Anterior cingulate cortex (tissue), 58 donors: ENCODE measurements at regions not wholly inside any gene's neighbourhood (a gene's known extent, or its start where the extent isn't known, plus 50 kb on each side); places are given as distances from the start of the nearest gene placed in this dataset.
A peak's percentile ranks its signal among the peaks of the same experiment; 100 is the strongest.

ENCODE experiments used
- DNase-seq, 58 donors: peaks; one replicate each; lab custom pipeline; 2025; lab: John Stamatoyannopoulos, UW

GRCh38 chr18:22541232-22541631, 123.5 kb upstream of the CTAGE1 start:
- DNase-seq: no peak

DNA sequence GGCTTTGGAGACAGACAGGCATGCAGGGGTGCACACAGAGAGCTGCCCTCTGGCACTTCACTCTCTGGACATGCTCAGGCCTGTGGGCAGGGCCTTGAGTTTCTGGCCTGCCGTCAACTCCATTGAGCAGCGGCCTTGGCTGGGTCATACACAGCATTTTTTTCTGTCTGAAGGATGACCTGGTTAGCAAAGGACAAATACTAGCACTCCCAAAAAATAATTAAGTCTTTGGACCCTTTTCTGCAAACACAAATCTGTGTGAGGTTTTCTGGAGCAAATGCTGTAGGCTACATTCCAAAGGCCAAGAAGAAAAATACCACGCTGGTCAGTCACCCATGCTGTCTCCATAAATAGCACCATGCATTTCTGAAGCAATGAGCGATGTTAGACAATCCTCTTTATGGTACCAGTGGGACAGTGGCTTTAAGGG, 124.7 kb upstream of the CTAGE1 start:
- DNase-seq: peak in 2 of 58 donors; percentile 5 to 19

DNA sequence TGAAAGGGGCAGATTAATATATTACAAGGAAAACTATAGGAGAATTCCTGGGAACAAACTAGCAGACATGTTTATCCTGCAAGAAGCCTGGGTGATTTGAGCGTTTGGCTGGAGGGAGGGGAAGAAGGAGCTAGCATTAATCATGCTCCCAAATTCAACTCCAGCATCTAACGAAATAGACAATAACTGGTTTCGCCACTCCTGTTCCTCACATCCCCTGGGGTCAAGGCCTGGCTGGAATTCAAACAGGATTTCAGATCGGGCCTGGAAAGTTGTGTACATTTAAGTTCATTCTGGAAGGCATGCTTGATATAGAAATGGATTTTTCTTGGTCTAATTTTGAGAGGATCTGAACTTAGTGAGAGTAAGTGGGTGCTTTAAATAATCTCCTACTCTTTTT, 126.1 kb upstream of the CTAGE1 start:
- no peak for DNase-seq

DNA sequence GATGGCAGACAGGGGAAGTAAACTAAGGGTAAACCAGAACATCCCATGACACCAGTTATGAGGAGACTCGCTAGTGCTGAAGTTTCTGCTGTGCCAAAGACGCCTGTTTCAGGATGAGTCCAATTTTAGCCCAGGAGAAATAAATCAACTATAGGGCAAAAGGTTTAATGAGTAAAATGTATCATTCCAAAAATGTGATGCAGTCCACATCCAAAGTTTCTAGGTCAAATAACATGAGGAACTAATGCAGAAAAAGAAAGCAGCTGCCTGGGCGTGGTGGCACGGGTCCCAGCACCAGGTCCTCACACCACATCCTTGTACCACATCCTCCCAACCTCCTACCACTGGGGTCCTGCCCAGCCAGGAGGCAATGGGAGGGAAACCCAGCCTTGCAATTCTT, 126.9 kb upstream of the CTAGE1 start:
- no peak for DNase-seq

- no peak for DNase-seq
These were observed 127.5 kb upstream of the CTAGE1 start for GRCh38 chr18:22545066-22545760.

DNA sequence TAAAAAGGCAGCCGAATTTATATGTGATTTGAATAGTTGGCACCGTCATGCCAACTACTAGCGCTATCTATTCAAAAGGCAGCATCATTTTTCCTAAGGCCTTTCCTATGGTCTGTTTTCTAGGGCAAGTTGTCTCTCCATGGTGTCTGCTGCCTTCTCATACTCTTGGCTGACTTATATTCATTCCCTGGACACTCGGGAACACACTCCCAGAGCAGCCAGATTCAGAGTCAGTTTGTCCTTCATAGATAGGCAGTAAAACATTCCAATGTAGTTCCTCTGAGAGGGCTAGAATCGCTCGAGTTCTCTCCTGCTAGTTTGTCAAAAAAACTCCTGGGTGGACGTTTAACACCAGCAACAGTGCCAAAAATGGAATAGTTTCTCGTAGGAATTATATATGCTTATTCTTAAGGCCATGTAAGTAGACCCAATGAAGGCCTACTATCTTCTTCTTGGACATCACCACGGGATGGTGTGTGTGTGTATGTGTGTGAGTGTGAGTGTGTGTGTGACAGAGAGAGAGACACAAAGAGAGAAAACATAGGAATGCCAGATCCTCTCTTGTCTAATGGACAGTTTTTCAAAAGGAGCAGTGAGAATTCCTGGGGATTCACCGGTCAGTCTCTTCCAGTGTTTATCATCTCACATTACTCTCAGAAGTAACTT, 129.3 kb upstream of the CTAGE1 start:
- no peak for DNase-seq

DNA sequence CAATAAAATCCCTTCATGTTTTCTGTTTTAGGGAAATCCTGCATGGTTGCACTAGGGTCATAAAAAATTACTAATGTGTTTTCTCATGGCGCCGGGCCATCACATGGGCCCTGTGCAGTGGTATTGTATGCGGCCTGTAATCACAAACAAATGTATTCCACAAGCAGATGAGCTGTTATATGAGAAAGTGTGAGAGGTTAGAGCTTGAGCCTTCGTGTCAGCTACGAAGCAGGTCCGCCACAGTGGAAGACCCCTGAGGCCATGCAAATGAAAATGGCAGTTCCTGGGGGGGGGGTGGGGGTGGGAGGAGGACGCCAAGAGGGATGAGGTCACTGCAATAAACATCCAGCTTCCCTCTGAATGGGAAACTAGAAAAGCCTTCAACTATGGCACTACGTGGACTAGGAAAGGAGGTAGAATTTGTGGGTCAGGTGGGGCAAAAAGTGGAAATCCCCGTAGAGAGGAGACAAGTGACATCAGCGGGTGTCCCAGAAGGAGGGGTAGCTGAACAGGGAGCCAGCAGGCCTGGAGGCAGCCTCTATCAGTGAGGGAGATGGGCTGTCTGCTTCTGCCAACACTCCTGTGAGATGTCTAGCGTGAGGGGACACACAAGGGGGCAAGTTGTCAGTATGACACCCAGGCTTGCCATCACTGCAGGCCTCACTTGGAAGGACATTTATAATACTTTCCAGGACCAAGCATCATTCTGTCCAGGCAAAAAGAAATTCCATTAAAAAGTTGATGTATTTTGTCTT, 130.3 kb upstream of the CTAGE1 start:
- no peak for DNase-seq

DNA sequence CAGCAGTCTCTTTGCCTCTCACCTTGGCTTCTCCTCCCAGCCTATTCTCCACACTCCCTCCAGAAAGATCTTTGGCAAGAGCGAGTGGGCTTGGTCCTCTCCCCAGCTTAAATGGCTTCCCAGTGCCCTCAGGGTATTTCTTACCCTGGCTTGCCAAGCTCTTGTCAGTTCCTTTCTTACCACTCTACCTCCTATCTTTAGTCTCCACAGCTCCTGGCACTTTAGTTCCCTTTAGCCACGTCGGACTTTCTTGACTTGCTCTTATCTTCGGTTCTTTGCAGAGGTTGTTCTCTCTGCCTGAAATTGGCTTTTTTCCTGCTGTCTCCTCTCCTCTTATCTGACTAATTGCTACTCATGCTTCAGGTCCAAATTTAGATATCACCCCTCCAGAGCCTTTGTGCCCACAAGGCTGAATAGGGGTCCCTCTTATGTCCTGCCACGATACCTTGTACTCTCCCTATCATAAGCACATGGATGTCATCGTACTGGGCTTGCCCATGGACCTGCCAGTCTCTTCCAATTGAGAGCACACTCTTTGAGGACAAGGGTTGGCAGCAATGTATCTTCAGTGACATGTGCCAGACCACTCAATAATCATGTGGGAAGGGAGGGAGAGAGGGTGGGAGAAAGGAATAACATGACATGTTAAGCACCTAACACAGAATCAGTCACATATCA, 131.7 kb upstream of the CTAGE1 start:
- DNase-seq: no peak

GRCh38 chr18:22550366-22550765, 132.7 kb upstream of the CTAGE1 start:
- DNase-seq: no peak

DNA sequence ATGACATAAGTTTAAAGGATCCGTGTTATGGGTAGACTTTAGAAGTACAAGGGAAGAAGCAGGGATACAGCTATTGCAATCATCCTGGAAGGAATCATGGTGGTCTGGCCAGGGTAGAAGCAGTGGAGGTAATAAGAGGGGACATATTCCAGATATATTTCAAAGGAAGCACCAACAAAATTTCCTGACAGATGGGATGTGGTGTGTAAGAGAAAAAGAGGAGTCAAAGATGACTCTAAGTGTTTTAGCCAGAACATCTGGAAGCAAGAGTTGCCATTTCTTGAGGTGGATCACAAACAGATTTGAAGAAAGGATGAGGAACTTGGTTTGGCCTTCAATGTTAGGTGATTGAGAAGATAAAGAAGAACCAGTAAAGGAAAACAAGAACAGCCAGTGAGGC, 133.1 kb upstream of the CTAGE1 start:
- no peak for DNase-seq

DNA sequence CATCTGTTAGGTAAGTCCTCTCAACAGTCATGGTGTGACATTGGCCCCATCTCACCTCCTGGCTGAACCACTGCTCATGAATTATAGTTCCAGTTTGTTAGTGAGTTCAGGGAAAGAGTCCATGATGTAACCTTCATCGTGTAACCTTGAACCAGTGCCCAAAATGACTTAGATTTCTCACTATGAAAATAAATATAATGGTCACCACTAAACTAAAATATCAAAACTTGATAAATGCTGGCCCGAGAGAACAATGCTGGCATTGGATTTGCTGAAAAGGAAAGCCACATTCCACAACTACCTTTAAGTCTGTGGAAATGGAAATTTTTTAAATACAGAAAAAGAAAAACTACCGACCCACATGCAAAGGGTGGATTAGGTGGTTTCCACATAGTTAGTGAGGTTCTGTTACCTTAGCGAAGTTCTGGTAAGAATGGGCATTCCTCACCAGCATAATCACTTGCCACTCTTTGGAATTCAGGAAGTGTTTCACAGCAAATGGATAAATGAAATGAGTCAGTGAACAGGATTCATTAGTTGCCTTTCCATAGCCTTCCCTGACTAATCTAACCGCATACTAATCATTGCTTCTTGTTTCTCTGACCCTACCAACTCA, 133.9 kb upstream of the CTAGE1 start:
- no peak for DNase-seq

GRCh38 chr18:22552254-22552653, 134.5 kb upstream of the CTAGE1 start:
- no peak for DNase-seq

DNA sequence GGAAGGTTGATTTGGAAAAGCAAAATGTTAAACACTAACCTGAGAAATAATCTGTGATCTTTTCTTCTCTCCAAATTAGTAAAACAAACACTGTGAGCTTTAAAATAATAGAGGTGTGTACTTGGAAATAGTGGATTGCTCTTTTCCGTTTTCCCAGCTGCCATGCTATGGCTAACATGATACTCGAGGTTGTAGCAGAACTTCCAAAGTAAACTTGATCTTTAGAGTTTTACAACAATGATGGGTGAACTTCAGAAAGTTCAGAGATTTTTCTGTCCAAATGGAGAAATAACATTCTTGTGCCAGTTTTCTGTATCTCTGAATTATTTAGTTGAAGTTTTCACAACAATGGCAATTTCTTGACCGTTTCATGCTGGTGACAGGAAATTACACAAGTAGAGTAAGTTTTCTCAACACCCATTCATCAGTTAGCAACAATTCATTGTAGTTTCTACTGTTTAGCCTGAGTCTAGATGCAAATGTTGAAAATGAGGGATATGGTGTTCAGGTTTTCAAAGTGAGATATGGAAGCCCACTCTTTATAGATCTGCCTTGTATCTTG, 135.3 kb upstream of the CTAGE1 start:
- DNase-seq: no peak

- DNase-seq: peak in 5 of 58 donors; percentile 6 to 15 (median 6)
These were observed 138.8 kb upstream of the CTAGE1 start for GRCh38 chr18:22556222-22557167.

DNA sequence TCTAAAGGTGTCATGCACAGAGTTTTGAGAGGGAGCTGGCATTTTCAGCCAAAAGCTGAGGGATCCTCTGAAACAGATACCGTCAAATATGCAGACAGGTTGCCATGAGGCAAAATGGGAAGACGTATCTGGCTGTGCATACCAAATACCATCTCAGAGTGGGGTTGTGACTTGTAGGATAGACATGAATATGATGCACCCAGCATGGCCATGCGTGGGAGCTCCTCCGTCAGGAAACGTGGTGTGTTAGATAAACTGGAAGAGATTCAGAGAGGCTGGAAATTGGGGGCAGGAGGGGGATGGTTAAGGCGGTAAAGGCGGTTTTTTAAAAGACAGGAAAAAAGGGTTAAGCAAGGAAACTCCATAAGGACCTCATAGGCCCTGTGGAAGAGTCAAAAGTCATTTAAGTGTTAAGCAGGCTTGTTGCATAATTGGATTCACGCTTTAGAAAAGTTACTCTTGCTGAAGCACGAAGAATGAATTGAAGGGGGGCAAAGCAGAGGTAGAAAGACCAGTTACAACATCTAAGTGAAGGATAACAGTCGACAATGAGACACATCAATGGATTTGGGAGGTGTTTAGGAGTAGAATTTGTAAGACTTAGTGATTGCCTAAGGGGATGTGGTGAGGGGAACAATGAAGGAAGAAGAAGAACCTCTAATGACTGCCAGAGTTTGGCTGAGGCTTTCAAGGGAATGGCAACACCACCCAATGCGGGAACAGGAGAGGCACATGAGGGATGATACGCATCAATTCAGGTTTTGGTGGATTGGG, 139.6 kb upstream of the CTAGE1 start:
- no peak for DNase-seq

DNA sequence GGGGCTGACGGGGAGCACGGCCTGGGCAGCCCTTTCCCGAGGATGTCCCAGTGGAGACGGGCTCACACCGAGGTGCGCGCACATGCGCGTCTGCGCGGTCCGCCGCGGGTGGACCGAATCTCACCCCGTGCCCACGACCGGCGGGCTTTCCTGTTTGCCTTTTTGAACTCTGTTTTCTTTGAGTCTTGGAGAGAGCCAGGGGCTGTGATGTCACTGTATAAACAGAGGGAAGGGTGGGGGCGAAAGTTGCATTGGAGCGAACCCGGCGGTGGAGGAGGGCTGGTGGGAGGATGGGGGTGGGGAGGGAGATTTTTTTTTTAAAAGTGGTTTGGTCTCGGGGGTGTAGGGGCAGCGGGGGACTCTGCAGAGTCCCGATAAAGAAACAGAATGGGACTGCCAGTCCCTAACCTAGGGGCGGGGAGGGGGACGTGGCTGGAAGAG, 141.2 kb upstream of the CTAGE1 start:
- no peak for DNase-seq

GRCh38 chr18:22559414-22560274, 141.9 kb upstream of the CTAGE1 start:
- peak in 3 of 58 donors; percentile 8 to 22 (median 12) for DNase-seq
